Smooth muscle cell (in vitro differentiated cells): ENCODE measurements at regions not wholly inside any gene's neighbourhood (a gene's known extent, or its start where the extent isn't known, plus 50 kb on each side); places are given as distances from the start of the nearest gene placed in this dataset.
A peak's percentile ranks its signal among the peaks of the same experiment; 100 is the strongest.

Experiments
- DNase-seq: peaks from one replicate; lab custom pipeline; 2025; ENCODE audit not compliant: unreplicated experiment; lab: John Stamatoyannopoulos, UW
- H2AFZ ChIP-seq: fragments of 200-600 bp; sonication (generic); 2 replicates; pipeline ENCODE4 v1.6.0; 2016; ENCODE audit warnings: antibody characterized with exemption, low read depth, mild to moderate bottlenecking
- H3F3A ChIP-seq: fragments of 200-600 bp; sonication (generic); 2 replicates; pipeline ENCODE4 v1.6.0; 2017; ENCODE audit warnings: antibody characterized with exemption, low read depth
- H3K27ac ChIP-seq: fragments of 200-600 bp; sonication (generic); 2 replicates; pipeline ENCODE4 v1.5.1; 2016; ENCODE audit warnings: low read depth, mild to moderate bottlenecking
- H3K27me3 ChIP-seq: fragments of 200-600 bp; sonication (generic); 2 replicates; pipeline ENCODE4 v1.6.1; 2016; ENCODE audit warnings: low read depth, mild to moderate bottlenecking
- H3K36me3 ChIP-seq: fragments of 200-600 bp; sonication (generic); 2 replicates; pipeline ENCODE4 v1.5.1; 2016; ENCODE audit warnings: low read depth
- H3K4me1 ChIP-seq: fragments of 200-600 bp; sonication (generic); 2 replicates; pipeline ENCODE4 v1.5.1; 2016; ENCODE audit warnings: low read depth
- H3K4me2 ChIP-seq: fragments of 200-600 bp; sonication (generic); 2 replicates; pipeline ENCODE4 v1.6.0; 2016; ENCODE audit warnings: mild to moderate bottlenecking
- H3K4me3 ChIP-seq: fragments of 200-600 bp; sonication (generic); 2 replicates; pipeline ENCODE4 v1.5.1; 2016; ENCODE audit warnings: mild to moderate bottlenecking
- H3K79me2 ChIP-seq: fragments of 200-600 bp; sonication (generic); 2 replicates; pipeline ENCODE4 v1.6.0; 2016; ENCODE audit warnings: low read depth, mild to moderate bottlenecking
- H3K9ac ChIP-seq: fragments of 200-600 bp; sonication (generic); 2 replicates; pipeline ENCODE4 v1.6.0; 2016; ENCODE audit warnings: low read depth
- H3K9me3 ChIP-seq: fragments of 200-600 bp; sonication (generic); replicated peaks from 2 replicates; pipeline ENCODE4 v1.5.1; 2016; ENCODE audit warnings: low read depth
- H4K20me1 ChIP-seq: fragments of 200-600 bp; sonication (generic); 2 replicates; pipeline ENCODE4 v1.6.0; 2016; ENCODE audit warnings: low read depth
- WGBS: methylation state at CpG from one replicate; pipeline ENCODE4 v1.1.7; 2016; ENCODE audit warnings: low lambda C conversion rate; 5-methylcytosine and 5-hydroxymethylcytosine counted together
- TF ChIP-seq, protein P1 (sequence below): fragments of 200-600 bp; sonication (generic); IDR thresholded peaks from 2 replicates; pipeline ENCODE4 v1.5.1; 2017; ENCODE audit warnings: borderline replicate concordance, mild to moderate bottlenecking, antibody characterized with exemption; ENCODE audit not compliant: insufficient read depth, poor library complexity, severe bottlenecking

DNA sequence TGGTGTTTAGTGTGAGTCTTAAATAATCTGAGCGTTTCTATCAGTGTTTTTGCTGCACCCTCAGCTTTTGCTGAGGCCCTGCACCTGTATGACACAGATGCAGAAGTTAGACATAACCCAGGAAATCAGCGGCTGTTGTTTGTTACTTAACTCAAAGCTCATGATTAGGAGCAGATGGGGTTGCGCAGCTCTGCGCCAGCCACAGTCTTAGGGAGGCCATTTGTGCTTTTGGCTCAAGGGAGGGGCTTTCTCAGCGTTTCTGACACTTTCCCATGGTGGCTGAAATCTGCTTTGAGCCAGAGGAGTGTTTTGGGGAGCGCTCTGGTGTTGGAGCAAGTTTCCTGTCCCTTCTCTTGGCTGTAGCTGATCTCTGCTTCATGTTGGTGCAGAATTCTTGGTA lies 433.8 kb downstream of the NAF1 start:
- Histone ChIP-seq H3K9me3 (no peaks in the 10 kb centered on the region), H3K27ac (no peak overlapping the region), H3K27me3 (no peaks in the 10 kb centered on the region), H2AFZ (peak overlapping the region; percentile 82), H3F3A (no peaks in the 10 kb centered on the region), H3K9ac (no peak overlapping the region), H3K4me3 (no peak overlapping the region), H3K36me3 (no peaks in the 10 kb centered on the region), H3K4me2 (no peak overlapping the region), H3K4me1 (no peaks in the 10 kb centered on the region), H3K79me2 (no peaks in the 10 kb centered on the region), H4K20me1 (no peaks in the 10 kb centered on the region)
- WGBS: 78% methylated on average over 6 of the region's 6 CpGs
- no peak for DNase-seq
- TF ChIP-seq, protein P1, sequence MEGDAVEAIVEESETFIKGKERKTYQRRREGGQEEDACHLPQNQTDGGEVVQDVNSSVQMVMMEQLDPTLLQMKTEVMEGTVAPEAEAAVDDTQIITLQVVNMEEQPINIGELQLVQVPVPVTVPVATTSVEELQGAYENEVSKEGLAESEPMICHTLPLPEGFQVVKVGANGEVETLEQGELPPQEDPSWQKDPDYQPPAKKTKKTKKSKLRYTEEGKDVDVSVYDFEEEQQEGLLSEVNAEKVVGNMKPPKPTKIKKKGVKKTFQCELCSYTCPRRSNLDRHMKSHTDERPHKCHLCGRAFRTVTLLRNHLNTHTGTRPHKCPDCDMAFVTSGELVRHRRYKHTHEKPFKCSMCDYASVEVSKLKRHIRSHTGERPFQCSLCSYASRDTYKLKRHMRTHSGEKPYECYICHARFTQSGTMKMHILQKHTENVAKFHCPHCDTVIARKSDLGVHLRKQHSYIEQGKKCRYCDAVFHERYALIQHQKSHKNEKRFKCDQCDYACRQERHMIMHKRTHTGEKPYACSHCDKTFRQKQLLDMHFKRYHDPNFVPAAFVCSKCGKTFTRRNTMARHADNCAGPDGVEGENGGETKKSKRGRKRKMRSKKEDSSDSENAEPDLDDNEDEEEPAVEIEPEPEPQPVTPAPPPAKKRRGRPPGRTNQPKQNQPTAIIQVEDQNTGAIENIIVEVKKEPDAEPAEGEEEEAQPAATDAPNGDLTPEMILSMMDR: no peak

DNA sequence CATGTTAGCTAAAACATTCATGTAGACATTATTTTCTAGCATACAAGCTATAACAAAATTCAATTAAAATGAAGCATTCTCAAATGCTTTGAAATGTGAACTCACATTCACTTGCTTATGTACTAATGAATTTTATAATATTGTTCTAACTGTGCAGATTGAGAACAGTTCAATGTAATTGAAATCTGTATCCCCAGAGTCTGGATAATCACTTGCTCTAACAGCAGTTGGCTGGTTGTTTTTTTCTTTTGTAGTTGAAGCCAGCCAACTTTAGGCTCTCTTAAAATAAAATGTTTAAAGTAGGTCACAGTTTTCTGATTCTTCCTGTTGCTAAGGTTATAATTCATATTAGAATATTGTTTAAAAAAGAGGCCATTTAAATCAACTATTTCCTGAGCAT lies 438.9 kb downstream of the NAF1 start:
- TF ChIP-seq, protein P1: no peak
- H3K4me1 ChIP-seq: no peaks in the 10 kb centered on the region
- DNase-seq: no peak

DNA sequence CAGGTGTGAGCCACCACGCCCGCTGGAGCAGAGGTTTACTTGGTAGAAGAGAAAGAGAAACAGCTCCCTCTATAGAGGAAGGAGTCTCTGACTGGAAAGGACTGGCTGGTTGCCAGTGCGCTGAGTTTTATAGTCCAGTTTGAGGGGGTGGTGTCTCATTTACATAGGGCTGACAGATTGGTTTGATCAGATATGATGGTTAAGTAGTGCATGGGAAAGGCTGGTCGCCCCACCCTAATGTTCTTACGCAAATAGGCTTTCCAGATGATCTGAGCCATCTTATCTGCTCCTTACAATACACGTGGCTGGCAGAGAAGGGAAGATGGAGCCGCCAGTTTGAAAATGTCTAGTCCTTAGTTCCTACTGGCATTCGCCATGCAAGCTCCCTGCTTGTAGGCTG lies 439.5 kb downstream of the NAF1 start:
- no peaks in the 10 kb centered on the region for H3K79me2 ChIP-seq
- no peaks in the 10 kb centered on the region for H3K27me3 ChIP-seq
- DNase-seq: no peak
- TF ChIP-seq, protein P1: no peak
- H3K4me2 ChIP-seq: no peak overlapping the region
- no peaks in the 10 kb centered on the region for H4K20me1 ChIP-seq
- H3K27ac ChIP-seq: no peak overlapping the region
- H3K9ac ChIP-seq: no peak overlapping the region
- WGBS: 95% methylated on average over 8 of the region's 8 CpGs
- H3F3A ChIP-seq: no peaks in the 10 kb centered on the region
- H2AFZ ChIP-seq: no peak overlapping the region
- H3K36me3 ChIP-seq: no peaks in the 10 kb centered on the region
- H3K9me3 ChIP-seq: no peaks in the 10 kb centered on the region
- no peak overlapping the region for H3K4me3 ChIP-seq
- H3K4me1 ChIP-seq: no peaks in the 10 kb centered on the region

More for the DNA sequence above, 438.9 kb downstream of the NAF1 start:
- Histone ChIP-seq H3K27ac (no peak overlapping the region), H3K9me3 (no peaks in the 10 kb centered on the region), H3K9ac (no peak overlapping the region), H3K27me3 (no peaks in the 10 kb centered on the region), H4K20me1 (no peaks in the 10 kb centered on the region), H3F3A (no peaks in the 10 kb centered on the region), H3K79me2 (no peaks in the 10 kb centered on the region), H3K36me3 (no peaks in the 10 kb centered on the region), H3K4me3 (no peak overlapping the region), H3K4me2 (no peak overlapping the region), H2AFZ (no peak overlapping the region)

DNA sequence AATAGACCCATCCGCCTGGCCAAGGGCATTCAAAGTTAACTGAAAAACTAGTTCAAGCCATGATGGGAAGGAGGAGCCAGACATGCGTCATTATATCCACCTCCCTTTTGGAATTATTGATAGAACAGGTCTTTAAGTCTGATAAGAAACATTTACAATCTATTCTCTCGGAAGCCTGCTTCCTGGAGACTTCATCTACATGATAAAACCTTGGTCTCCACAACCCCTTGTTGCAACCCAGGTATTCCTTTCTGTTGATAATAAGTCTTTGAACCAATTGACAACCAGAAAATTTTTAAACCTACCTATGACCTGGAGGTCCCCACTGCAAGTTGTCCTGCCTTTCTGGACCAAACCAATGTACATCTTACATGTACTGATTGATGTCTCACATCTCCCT lies 451.3 kb downstream of the NAF1 start:
- Histone ChIP-seq H3K4me3 (no peak overlapping the region), H3K4me1 (no peaks in the 10 kb centered on the region), H3K9ac (no peak overlapping the region), H3K36me3 (no peaks in the 10 kb centered on the region), H3F3A (no peaks in the 10 kb centered on the region), H3K27me3 (no peaks in the 10 kb centered on the region), H3K4me2 (no peak overlapping the region), H3K27ac (no peak overlapping the region), H4K20me1 (no peaks in the 10 kb centered on the region), H3K79me2 (no peaks in the 10 kb centered on the region), H3K9me3 (no peaks in the 10 kb centered on the region), H2AFZ (no peak overlapping the region)
- 91% methylated on average over 3 of the region's 3 CpGs for WGBS
- DNase-seq: no peak
- TF ChIP-seq, protein P1: no peak
